NCI-H146 (cell line): ENCODE measurements at regions not wholly inside any gene's neighbourhood (a gene's known extent, or its start where the extent isn't known, plus 50 kb on each side); places are given as distances from the start of the nearest gene placed in this dataset.
"Not testable (repeated sequence)": the region's sequence is repeated elsewhere in the genome, so short reads cannot be mapped to it uniquely, and the experiment has no call there.

Experiments used
- DNase-seq: peaks from one replicate; lab custom pipeline; 2025; lab: John Stamatoyannopoulos, UW

DNA sequence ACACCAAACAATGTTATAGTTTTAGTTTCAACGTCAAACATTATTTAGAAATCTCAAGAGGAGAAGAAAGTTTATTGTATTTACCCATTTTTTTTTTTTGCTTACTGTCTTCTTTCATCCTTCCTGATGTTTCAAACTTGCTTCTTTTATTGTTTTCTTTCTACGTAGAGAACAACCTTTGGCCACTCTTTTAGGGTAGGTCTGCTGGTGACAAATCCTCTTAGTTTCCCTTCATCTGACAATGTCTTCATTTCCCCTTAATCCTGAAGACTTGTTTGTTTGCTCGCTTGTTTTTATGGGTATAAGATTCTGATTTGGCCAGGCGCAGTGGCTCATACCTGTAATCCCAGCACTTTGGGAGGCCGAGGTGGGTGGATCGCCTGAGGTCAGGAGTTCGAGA is 89.1 kb downstream of the RHOU start:
- no peak for DNase-seq

DNA sequence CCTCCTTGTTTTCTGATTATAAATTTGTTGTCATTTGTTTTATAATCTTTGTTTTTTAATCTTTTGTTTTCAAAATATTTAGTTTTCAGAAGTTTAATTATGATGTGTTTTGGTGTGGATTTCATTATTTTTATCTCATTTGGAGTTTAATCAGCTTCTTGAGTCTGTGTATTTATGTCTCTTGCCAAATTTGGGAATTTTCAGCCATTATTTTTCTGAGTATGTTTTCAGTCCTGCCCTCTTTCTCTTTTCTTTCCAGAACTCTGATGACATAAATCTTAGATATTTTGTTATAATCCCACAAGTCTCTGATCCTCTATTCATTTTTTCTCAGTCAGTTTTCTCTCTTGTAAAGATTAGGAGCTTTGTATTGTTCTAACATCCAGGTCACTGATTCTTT is 89.8 kb downstream of the RHOU start:
- DNase-seq, result no peak

DNA sequence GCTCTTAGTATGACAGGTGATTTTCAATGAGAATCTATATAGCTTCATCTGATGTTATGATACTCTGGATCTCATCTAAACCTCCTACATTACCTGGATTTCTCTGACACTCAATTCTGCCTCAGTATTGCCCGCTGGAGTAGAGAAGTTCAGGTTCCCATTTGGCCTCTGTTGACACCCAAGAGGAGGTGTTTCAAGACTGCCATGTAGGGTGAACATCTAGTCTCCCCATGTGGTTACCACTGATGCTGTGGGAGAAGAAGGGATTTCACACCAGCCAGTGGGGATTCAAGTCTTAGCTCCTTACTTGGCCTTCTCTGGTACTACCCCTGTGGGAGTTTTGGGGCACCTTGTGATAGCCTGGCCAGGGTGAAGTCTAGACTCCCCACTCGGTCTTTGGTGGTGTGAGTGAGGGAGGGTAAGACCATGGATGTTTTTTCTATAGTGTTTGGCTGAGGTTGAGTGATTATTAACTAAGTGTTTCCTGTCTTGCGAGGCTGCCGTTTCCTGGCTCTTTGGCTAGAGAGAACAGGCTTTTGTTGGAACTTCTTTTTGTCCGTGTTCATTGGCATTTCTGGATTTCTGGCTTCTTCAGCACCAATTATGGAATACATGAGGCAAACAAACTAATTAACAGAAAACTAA is 90.7 kb downstream of the RHOU start:
- no peak for DNase-seq

DNA sequence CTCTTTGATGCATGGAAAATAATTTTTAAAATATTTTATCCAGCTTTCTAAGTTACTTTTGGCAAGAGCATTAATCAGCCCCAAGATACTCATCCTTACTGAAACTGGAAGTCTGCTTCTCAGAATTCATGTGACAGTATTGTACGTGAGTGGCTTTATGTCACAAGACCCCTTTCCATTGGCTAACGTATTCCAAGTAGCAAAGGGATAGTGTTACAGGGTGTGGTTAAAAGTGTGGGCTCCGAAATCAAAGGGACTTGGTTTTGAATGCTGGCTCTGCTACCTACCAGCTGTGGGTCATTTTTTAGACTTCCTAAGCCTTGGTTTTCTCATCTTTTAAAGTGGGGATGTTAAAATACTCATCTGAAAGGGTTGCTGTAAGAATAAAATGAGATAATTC is 91.7 kb downstream of the RHOU start:
- no peak for DNase-seq

DNA sequence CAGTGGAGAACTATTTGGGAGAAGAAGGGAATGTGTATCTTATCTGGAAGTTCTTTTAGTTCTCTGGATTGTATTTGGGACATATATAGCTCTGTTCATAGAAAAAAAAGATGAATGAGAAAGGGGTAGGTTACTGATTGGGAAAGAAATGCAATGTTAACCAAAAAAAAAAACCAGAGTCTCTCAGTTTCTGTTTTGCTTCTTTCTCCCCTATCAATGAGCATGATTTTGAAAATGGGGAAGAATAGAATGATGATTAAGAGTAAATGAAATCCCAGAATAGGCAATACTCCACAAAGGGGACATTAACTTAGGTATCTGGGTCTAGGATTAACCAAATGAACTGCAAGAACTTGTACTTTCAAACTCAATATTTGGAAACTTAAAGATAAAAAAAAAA is 92.9 kb downstream of the RHOU start:
- DNase-seq, result no peak

DNA sequence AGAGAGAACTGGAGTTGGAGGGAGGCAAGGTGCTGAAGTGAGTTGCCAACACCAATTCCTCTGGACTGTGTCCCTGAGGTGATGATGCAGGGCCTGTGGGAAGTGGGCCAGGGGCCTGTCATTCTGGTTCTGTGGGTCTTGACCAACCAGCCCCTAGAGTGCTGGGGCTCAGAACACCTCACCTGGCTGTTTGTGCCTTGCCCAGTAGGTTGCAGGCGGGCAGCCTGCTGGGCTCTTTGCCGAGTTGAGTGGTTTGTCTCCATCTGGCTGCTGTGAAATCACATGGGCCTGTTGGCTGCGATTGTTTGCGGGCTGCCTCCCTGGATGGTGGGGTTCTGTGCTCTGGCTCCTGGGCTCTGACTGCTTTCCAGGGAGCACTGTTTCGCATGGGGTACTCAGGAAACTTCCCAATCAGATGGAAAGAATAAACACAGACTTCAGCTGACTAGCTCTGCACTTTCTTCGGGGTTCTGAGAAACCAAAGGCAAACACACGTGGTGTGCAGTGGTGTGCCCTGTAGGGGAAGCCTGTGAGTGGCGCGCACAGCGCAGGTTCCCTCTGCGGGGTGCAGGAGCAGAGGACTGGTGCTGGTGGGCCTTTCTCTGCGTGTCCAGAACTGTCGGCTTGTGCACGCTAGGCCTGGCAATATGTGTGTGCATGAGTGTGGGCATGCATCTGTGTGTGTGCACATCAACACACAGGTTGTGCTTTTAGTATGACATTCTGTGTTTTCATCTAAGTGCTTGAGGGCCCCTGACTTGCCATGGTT is 95.1 kb downstream of the RHOU start:
- DNase-seq, result no peak

DNA sequence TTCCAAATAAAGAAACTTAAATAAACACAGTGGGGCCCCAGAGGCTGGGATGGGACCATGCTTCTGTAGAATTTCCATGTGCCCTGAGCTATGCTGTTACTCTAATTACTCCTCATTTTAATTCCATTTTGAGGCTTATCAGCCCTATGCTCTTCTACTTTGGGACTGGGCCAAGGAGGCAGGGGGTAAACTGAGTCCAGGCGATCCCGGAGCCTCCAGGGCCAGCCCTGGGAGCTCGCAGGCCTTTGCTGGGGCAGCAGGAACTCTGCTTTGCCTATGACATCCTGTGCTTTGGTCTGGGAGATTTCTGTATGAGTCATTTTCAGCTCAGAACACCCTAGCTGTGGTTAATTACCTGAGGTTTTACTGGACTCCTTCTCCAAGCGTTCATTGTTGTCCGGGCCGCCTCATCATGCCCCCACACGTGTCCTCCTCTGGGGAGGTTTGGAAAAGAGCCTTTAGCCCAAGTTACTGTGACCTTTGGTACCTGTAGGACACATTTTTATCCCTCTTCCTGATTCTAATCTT is 95.7 kb downstream of the RHOU start:
- no peak for DNase-seq

DNA sequence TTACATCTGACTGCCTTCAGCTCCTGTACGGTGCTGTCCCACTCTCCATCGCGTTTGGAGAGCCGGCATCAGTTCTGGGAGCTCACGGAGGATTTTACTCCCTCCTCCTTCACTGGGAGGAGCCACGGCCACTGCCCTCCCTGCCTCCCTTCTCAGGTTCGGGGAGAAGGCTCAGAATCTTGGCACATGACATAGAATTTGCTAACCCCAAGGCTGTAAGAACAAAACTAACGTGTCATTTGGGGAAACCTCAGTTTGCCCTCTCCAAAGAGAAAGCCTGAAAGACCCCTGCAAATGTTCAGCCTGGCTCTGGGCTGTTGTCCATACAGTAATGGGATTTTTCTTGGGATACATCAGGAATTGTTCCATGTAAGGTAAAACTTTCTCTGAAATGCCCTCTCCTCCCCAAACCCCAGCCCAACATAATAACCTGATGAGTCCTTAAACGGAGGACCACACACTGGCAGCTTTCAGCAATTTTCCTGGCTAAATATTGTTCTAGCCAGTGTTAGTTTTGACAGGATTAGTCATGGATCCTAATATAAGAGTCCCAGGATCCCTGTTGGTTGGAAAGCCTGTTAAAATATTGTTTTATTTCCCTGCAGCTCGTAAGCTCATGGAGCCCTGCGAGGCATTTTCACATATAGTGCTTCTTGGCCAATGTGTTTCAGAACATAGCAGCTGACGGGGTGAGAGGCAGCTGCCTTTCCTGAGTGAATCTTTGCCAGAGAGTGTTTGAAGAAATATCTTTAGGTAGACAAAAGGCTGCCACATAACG is 98.8 kb downstream of the RHOU start:
- no peak for DNase-seq

DNA sequence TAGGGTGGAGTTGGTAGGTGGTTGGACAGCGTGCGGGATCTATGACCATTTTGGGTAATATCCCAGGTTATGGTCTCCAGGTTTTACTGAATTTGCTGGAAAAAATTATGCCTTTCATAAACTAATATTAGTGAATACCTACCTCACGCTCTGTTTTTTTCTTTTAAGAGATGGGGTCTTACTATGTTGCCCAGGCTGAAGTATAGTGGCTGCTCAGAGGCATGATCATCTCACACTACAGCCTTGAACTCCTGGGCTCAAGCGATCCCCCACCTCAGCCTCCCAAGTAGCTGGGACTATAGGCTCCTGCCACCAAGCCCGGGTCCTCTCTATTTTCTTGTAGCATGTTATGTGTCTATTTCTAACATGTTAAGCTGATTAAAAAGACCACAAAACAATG is 100.2 kb downstream of the RHOU start:
- DNase-seq, result no peak

DNA sequence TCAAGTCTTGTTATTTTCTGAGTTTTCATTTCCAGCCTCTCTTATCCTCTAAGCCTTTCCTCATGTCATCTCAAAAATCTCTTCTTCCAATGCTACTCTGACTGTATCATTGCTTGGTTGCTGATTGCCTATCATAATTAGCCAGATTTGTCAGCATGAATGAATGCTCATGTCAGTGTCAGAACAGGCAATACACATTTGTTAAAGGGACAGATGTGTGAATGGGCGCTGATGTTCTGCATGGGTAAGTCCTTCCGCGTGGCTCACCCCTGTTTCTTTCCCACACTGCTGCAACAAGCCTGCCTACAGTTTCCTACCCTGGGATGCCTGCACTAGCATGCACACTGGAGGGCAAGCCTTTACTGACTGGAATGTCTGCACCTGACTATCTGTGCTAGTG is 100.6 kb downstream of the RHOU start:
- no peak for DNase-seq

DNA sequence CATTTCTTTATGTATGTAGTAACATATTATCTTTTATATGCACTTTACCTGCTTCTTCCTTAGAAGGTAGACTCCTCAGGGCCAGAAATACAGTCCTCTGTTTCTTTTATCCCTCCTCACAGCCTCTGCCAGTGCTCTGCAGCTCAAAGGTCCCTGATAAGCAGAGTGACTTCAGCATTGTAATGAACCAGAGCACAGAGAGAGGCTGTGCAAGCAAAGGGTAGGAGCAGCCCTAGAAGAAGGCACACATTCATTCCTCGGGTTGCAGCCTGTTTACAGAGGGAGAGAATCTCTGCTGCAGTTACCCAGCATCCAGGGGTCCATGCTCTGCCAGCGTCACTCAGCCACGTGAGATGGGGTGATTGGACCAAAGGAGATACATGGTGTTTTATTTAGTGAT is 101.1 kb downstream of the RHOU start:
- DNase-seq, result no peak

DNA sequence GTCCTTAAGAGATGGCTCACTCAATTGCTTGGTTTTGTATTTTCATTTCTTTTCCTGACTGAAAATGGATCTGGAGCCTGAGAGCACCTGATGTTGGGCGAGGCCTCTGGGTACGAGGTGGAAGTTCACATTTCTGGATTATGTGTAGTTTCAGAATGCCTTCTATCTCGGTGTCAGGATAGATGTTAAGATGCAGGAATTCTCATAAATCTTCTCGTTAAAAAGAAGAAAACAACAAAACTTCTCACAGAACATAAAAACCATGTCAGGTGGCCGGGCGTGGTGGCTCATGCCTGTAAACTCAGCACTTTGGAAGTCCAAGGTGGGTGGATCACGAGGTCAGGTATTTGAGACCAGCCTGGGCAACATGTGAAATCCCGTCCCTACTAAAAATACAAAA is 101.8 kb downstream of the RHOU start:
- DNase-seq, result no peak

DNA sequence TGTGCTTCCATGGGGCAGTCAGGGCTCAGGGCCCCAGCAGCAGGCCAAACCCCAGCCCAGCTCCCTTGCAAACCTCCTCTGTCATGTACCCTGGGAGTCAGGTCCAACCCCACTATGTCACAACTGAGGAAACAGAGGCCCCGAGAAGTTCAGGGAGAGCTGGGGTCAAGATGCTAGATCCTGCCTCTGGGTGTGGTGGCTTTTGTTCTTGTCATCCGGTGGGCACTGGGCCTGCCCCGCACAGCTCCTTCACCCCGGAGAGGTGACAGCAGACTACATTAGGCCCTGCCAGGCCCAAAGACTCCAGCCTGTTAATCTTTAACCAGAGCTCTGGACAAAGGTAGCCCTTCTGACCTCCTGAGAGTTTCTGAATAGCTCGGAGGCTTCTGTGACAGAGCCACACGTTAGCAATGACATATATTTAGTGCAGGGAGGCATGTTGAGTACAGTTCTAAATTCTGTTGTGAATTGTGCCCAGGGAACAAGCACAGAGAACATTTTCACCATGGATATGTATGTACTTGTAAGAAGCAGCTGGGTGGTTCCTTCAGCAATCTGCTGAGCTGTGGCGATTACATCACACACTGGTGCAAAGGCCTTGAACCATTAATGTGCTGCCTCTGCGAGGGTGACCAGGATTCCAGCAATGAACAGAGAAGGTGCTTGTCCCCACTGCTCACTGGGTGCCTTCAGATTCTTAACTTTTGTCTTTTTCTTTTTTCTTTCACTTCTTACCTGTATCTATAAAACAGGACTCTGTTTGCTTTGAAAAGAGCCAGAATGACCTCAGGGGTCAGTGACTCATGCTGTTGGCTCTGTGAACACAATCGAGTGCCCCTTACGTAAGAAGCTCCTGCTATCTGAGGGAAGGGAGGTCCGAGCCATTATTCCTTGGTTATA is 102.8 kb downstream of the RHOU start:
- DNase-seq, result peak; percentile 30

DNA sequence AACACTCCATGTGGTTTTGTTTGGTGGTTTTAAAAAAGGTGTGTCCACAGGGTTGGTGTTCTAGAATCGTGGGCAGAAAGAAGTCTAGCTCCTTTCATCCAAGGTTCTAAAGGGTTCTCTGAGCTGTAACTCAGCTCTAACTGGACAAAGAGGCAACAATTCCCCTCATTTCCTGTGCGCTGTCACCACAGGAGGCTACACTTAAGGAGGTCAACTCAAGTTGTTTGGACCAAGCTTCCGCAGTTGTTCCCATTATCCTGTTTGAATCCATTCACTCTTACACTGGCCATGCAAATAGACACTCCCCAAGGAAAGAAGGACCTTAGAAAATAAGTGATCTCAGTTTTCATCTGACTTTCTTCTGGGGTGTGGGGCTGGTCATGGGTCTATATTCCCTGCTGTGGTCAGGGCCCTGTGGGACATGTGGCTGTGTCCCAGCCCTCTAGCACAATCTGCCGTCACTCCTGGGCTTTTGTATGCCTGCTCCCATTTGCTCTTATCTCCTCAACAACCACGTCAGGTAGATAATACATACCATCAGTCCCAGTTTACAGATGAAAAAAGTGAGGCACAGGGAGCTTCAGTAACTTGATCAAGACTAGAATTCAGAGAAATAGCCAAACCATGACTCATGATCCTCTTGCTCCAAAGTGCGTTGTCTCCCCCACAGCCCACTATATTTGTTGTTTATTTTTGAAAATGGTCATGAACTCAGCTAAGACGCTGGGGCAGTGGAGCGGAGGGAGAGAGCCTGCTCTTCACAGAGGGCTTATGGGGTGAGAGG is 103.6 kb downstream of the RHOU start:
- peak; percentile 30 for DNase-seq

DNA sequence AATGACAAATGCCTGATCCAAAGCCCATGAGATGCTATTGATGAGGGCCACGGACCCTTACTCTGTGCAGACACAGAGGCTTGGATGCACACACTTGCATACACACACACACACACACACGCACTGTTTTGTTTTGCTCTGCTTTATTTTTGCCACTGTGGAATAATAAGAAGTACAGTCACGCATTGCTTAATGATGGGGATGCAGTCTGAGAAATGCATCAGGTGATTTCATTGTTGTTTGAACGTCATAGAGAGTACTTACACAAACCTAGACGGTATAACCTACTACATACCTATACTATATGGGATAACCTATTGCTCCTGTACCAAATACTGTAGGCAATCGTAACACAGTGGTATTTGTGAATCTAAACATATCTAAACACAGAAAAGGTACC is 104.4 kb downstream of the RHOU start:
- no peak for DNase-seq

DNA sequence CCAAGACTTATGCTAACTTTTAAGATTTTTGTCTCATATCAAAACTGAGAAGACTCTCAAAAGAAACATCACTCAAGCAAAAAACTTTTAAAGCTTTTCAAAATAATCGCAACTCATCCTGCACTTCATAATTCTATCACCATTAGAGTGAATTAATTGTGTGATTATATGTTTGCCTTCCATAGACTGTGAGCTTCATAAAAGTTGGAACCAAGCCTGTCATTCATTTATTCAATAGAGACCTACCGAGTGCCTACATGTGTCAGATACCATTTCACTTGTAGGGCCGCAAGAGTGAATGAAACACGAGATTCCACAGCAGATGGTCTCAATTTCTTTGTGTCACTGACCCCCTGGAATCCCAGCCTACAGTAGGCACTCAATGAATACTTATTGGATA is 106.4 kb downstream of the RHOU start:
- DNase-seq, result no peak

DNA sequence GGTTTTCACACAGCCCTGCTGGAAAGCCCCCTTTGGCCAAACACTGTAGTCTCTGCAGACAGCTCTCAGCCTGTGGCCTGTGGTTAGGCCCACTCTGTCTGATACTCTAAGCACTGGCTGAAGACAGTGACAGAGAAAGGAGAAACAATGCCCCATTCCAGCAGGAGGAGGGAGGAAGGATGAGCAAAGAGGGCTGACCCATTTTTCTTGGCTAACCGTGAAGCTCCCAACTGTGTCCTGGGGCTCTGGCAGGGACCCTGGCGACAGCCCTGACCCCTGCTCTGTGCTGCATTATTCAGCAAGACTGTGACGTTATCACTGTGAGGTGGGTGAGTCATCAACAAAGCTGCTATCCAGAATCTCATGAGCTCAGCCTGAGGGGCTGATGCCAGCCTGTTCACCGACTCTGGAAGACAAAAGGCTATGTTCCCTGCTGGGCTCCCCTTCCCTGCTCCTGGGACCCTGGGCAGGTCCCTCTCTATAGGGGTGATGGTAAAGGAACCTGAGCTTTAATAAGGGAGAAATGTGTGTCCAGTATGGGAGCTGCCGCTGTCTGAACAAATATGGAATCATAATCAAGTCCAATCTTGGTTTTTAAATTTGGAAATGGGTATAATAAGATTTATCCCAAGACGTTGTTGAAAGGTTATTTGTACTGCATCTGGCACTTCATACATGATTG is 107.0 kb downstream of the RHOU start:
- DNase-seq, result no peak

DNA sequence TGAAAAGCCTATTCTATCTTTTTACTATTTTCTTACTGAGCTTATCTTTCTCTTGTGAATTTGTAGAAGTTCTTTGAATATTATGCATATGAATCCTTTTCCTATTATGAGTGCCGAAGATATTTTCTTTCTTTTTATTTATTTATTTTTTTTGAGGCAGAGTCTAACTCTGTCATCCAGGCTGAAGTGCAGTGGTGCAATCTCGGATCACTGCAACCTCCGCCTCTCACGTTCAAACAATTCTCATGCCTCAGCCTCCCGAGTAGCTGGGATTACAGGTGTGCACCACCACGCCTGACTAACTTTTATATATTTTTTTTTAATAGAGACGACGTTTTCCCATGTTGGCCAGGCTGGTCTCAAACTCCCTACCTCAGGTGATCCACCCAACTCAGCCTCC is 109.8 kb downstream of the RHOU start:
- DNase-seq, result no peak

DNA sequence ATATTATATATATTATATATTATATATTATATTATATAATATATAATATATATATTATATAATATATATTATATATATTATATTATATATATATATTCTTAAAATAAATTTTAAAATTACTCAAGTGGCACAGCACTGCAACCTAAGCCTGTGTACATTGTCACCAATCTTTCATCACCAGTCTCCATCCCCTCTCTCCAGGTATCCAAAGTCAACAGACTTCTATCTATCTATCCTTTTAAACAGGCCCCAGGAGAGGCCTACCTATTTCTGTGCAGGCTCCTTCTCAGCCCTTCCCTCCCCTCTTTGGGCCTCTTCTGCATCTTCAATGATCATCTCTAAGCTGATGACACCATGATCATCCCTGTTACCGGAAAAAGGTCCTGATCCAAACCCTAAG is 111.7 kb downstream of the RHOU start:
- DNase-seq, result no peak

DNA sequence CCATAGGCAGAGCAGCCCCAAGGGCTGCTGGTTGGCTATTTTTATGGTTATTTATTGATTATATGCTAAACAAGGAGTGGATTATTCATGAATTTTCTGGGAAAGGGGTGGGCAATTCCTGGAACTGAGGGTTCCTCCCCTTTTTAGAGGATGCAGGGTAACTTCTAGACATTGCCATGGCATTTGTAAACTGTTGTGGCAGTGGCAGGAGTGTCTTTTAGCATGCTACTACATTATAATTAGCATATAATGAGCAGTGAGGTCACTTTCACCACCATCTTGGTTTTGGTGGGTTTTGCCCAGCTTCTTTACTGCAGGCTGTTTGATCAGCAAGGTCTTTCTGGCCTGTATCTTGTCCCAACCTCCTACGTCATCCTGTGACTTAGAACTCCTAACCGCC is 112.2 kb downstream of the RHOU start:
- DNase-seq, result not testable (repeated sequence)

DNA sequence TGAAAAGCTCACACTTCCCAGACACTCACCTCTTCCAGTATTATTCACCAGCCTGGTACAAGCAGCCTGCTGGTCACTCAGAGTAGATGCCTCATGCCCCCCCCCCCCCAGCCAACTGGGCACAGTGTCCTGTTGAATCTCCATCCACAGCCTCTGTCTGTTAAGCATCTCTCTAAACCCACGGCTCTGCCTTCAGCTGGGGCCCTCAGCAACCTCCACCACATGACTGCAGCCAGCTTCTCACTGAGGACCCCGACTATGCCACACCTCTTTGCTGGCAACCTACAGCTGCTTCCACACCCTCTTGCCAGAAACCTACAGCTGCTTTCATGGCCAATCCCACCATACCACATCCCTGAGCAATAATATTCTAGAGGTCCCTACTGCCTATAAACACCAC is 113.1 kb downstream of the RHOU start:
- DNase-seq, result peak; percentile 13
